ENCODE measurements at regions not wholly inside any gene's neighbourhood (a gene's known extent, or its start where the extent isn't known, plus 50 kb on each side); places are given as distances from the start of the nearest gene placed in this dataset.
"Not testable (repeated sequence)": the region's sequence is repeated elsewhere in the genome, so short reads cannot be mapped to it uniquely, and the experiment has no call there.

- Histone ChIP-seq H3K36me3 (ENCODE audit: insufficient read depth in 1 of 2, low read depth in 1 of 2) (no peaks in the 10 kb centered on the region), H3K27me3 (ENCODE audit: insufficient read depth in 3 of 3, low read length in 2 of 3) (no peaks in the 10 kb centered on the region), H3K4me1 (no peaks in the 10 kb centered on the region), H3K9me3 (no peaks in the 10 kb centered on the region), H3K27ac (no peak overlapping the region), H3K4me3 (no peak overlapping the region)
- DNase-seq, result no peak
- TF ChIP-seq CTCF (IDR thresholded peaks at IDR 0.05), result no peak
- ATAC-seq, result peak in 1 of 4 donors; percentile 40
- intact Hi-C loops (cut with DNase I), result no loop called here
- 81 to 90% (median 83%) methylated on average over 12 of the region's 12 CpGs for WGBS, 3 donors
Observed at GRCh38 chr14:105622329-105622955, 96.1 kb downstream of the TMEM121 start.

GRCh38 chr14:105623178-105623577 is 96.8 kb downstream of the TMEM121 start:
- intact Hi-C loops (cut with DNase I); DNase-seq; H3K4me1 ChIP-seq; ATAC-seq; H3K4me3 ChIP-seq; H3K27me3 ChIP-seq (ENCODE audit: insufficient read depth in 3 of 3, low read length in 2 of 3); H3K27ac ChIP-seq; H3K9me3 ChIP-seq; H3K36me3 ChIP-seq (ENCODE audit: insufficient read depth in 1 of 2, low read depth in 1 of 2): not testable (repeated sequence)
- 73 to 78% (median 77%) methylated on average over 13 to 14 of the region's 14 CpGs for WGBS, 3 donors

- H3K9me3 ChIP-seq; DNase-seq; H3K4me1 ChIP-seq; ATAC-seq; intact Hi-C loops (cut with DNase I); H3K36me3 ChIP-seq (ENCODE audit: insufficient read depth in 1 of 2, low read depth in 1 of 2); H3K27ac ChIP-seq; H3K4me3 ChIP-seq; H3K27me3 ChIP-seq (ENCODE audit: insufficient read depth in 3 of 3, low read length in 2 of 3): not testable (repeated sequence)
- WGBS, 3 donors, result 82 to 84% (median 84%) methylated on average over 13 to 22 of the region's 22 CpGs
Observed at GRCh38 chr14:105624346-105624745, 98.0 kb downstream of the TMEM121 start.

GRCh38 chr14:105624749-105625434 is 98.5 kb downstream of the TMEM121 start:
- H3K4me1 ChIP-seq; ATAC-seq; H3K36me3 ChIP-seq (ENCODE audit: insufficient read depth in 1 of 2, low read depth in 1 of 2); H3K27me3 ChIP-seq (ENCODE audit: insufficient read depth in 3 of 3, low read length in 2 of 3); H3K9me3 ChIP-seq; H3K27ac ChIP-seq; H3K4me3 ChIP-seq: not testable (repeated sequence)
- intact Hi-C loops (cut with DNase I), result loop anchor here in 1 of 2 donors (5.0 kb wide), 1 partner anchor 147 kb away; no protein-coding TSS in a partner anchor
- WGBS, 3 donors, result 86 to 87% (median 86%) methylated on average over 23 to 25 of the region's 25 CpGs
- DNase-seq, result peak in 1 of 2 donors; percentile 10

- H3K9me3 ChIP-seq; H3K4me1 ChIP-seq; H3K27me3 ChIP-seq (ENCODE audit: insufficient read depth in 3 of 3, low read length in 2 of 3); ATAC-seq; H3K36me3 ChIP-seq (ENCODE audit: insufficient read depth in 1 of 2, low read depth in 1 of 2); H3K27ac ChIP-seq; DNase-seq; H3K4me3 ChIP-seq: not testable (repeated sequence)
- intact Hi-C loops (cut with DNase I), result loop anchor here in 1 of 2 donors (5.0 kb wide), 1 partner anchor 147 kb away; no protein-coding TSS in a partner anchor
- 69 to 82% (median 72%) methylated on average over 7 to 9 of the region's 9 CpGs for WGBS, 3 donors
Observed at GRCh38 chr14:105625448-105625847, 99.1 kb downstream of the TMEM121 start.

GRCh38 chr14:105626111-105626510 is 99.7 kb downstream of the TMEM121 start:
- H3K36me3 ChIP-seq (ENCODE audit: insufficient read depth in 1 of 2, low read depth in 1 of 2); ATAC-seq; H3K4me1 ChIP-seq; H3K9me3 ChIP-seq; DNase-seq; H3K27ac ChIP-seq; H3K4me3 ChIP-seq; H3K27me3 ChIP-seq (ENCODE audit: insufficient read depth in 3 of 3, low read length in 2 of 3): not testable (repeated sequence)
- intact Hi-C loops (cut with DNase I), result loop anchor here in 1 of 2 donors (5.0 kb wide), 1 partner anchor 146 kb away; no protein-coding TSS in a partner anchor
- 68 to 71% (median 69%) methylated on average over 12 of the region's 15 CpGs for WGBS, 3 donors

GRCh38 chr14:105626651-105627050 is 100.3 kb downstream of the TMEM121 start:
- DNase-seq; H3K4me1 ChIP-seq; H3K4me3 ChIP-seq; ATAC-seq; H3K27ac ChIP-seq; H3K27me3 ChIP-seq (ENCODE audit: insufficient read depth in 3 of 3, low read length in 2 of 3); H3K36me3 ChIP-seq (ENCODE audit: insufficient read depth in 1 of 2, low read depth in 1 of 2); H3K9me3 ChIP-seq: not testable (repeated sequence)
- WGBS, 3 donors, result no CpG with 5 or more reads among the region's 5 CpGs
- intact Hi-C loops (cut with DNase I), result loop anchor here in 1 of 2 donors (5.0 kb wide), 1 partner anchor 146 kb away; no protein-coding TSS in a partner anchor

- not testable (repeated sequence) for DNase-seq; H3K9me3 ChIP-seq; H3K36me3 ChIP-seq (ENCODE audit: insufficient read depth in 1 of 2, low read depth in 1 of 2); H3K27ac ChIP-seq; H3K4me3 ChIP-seq; H3K27me3 ChIP-seq (ENCODE audit: insufficient read depth in 3 of 3, low read length in 2 of 3); H3K4me1 ChIP-seq
- 56 to 60% (median 58%) methylated on average over 2 to 6 of the region's 6 CpGs for WGBS, 3 donors
- peak in 1 of 4 donors; percentile 17 for ATAC-seq
- intact Hi-C loops (cut with DNase I), result loop anchor here in 1 of 2 donors (5.0 kb wide), 1 partner anchor 145 kb away; no protein-coding TSS in a partner anchor
Observed at GRCh38 chr14:105627287-105627686, 100.9 kb downstream of the TMEM121 start.
